T-cell (primary cell): ENCODE measurements at regions not wholly inside any gene's neighbourhood (a gene's known extent, or its start where the extent isn't known, plus 50 kb on each side); places are given as distances from the start of the nearest gene placed in this dataset.

Source experiments
- ATAC-seq, 4 experiments: fragments of 200-7000 bp in 3 of 4; fragments of 150-1000 bp in 1 of 4; cut with Tn5 transposase; replicated peaks in 1 of 4; 1 replicate in 3 of 4; 2 replicates in 1 of 4; pipeline ENCODE4 v1.10.0; 2021; ENCODE audit warnings: moderate library complexity in 3 of 4, mild to moderate bottlenecking in 2 of 4, moderate number of reproducible peaks in 1 of 4
- CTCF ChIA-PET, 2 donors: fragments of 300-600 bp; sonication (Branson Sonifier 250); formaldehyde crosslinking; loops; one replicate each; lab custom pipeline; 2022; ENCODE audit warnings: antibody characterized with exemption in 2 of 2; lab: Charles Lee
- POLR2A ChIA-PET, 2 donors: fragments of 300-600 bp; sonication (Branson Sonifier 250); formaldehyde crosslinking; loops; one replicate each; lab custom pipeline; 2022; ENCODE audit warnings: antibody characterized with exemption in 2 of 2; lab: Charles Lee
- DNase-seq, 35 experiments: peaks; one replicate each; pipeline versions ENCODE4 v3.0.0 to v3.0.0-alpha.2; 2013 to 2023
- H3K27ac ChIP-seq: one replicate; pipeline ENCODE4 v1.5.1; 2013; ENCODE audit warnings: low read length
- H3K27me3 ChIP-seq, 2 experiments: replicated peaks in 1 of 2; 1 replicate in 1 of 2; 2 replicates in 1 of 2; pipeline versions ENCODE4 v1.6.1 to v1.7.0; 2013; ENCODE audit warnings: low read length in 1 of 2, mixed read lengths in 1 of 2; ENCODE audit not compliant: control insufficient read depth in 2 of 2, insufficient read depth in 2 of 2; ENCODE audit errors: extremely low read depth in 1 of 2
- H3K36me3 ChIP-seq, 2 donors: 1 replicate in 1 of 2; 2 replicates in 1 of 2; pipeline versions ENCODE4 v1.6.1 to v1.7.0; 2013; ENCODE audit warnings: low read length in 1 of 2; ENCODE audit not compliant: control insufficient read depth in 2 of 2, insufficient read depth in 1 of 2; ENCODE audit errors: extremely low read depth in 1 of 2
- H3K4me1 ChIP-seq, 2 experiments: 1 replicate in 1 of 2; 2 replicates in 1 of 2; pipeline versions ENCODE4 v1.6.1 to v1.7.0; 2013; ENCODE audit warnings: low read length in 2 of 2, mixed read lengths in 1 of 2; ENCODE audit not compliant: insufficient read depth in 2 of 2, control insufficient read depth in 1 of 2; ENCODE audit errors: extremely low read depth in 1 of 2
- H3K4me3 ChIP-seq, 2 donors: 1 replicate in 1 of 2; 2 replicates in 1 of 2; pipeline versions ENCODE4 v1.5.1 to v1.7.0; 2013; ENCODE audit warnings: mild to moderate bottlenecking in 2 of 2, low read length in 1 of 2, moderate library complexity in 1 of 2; ENCODE audit not compliant: control insufficient read depth in 1 of 2; ENCODE audit errors: extremely low read depth in 1 of 2
- H3K9me3 ChIP-seq: 2 replicates; pipeline ENCODE4 v1.7.0; 2013
- H3K27ac Mint-ChIP-seq, 2 donors: one replicate each; pipeline ENCODE4 v1.8.0; 2020 to 2021; ENCODE audit warnings: mild to moderate bottlenecking in 2 of 2, mixed read lengths in 2 of 2
- H3K27me3 Mint-ChIP-seq, 2 donors: one replicate each; pipeline ENCODE4 v1.8.0; 2021 to 2022; ENCODE audit warnings: mixed read lengths in 2 of 2
- H3K36me3 Mint-ChIP-seq: one replicate; pipeline ENCODE4 v1.8.0; 2021; ENCODE audit warnings: mixed read lengths
- H3K4me1 Mint-ChIP-seq, 3 donors: one replicate each; pipeline ENCODE4 v1.8.0; 2020 to 2022; ENCODE audit warnings: mixed read lengths in 3 of 3, mild to moderate bottlenecking in 1 of 3
- H3K4me3 Mint-ChIP-seq, 3 donors: one replicate each; pipeline ENCODE4 v1.8.0; 2020 to 2022; ENCODE audit warnings: mild to moderate bottlenecking in 3 of 3, mixed read lengths in 3 of 3, moderate library complexity in 3 of 3
- H3K9me3 Mint-ChIP-seq, 3 donors: one replicate each; pipeline ENCODE4 v1.8.0; 2020 to 2022; ENCODE audit warnings: mixed read lengths in 3 of 3
- WGBS: methylation state at CpG from one replicate; pipeline ENCODE4 v1.1.5; 2013; ENCODE audit warnings: missing lambda C conversion rate; ENCODE audit not compliant: insufficient coverage; 5-methylcytosine and 5-hydroxymethylcytosine counted together

DNA sequence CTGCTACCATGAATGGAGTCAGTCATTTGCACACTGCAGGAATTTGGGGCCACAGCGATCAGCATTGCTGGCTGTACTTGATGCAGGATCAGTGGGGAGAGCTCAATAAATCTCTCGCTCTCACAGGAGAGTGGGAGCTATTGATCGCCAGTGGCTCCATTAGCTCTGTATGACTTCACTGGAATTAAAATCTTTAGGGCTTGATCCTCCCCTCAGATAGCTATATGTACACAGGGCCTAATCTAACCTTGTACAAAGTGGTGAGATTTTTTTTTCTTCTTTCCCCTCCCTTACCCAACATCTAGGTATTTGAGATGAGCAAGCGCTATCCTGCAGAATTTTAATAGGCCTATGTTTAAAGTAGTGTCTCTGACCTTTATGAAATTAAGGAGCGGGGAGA, 84.9 kb downstream of the IZUMO3 start:
- no peaks in the 10 kb centered on the region for H3K27me3 ChIP-seq
- no CpG with 5 or more reads among the region's 5 CpGs for WGBS
- ATAC-seq (no peak), DNase-seq (no peak)
- no peaks in the 10 kb centered on the region for H3K36me3 ChIP-seq
- H3K4me1 ChIP-seq = no peaks in the 10 kb centered on the region
- ChIA-PET POLR2A (no interaction called here), CTCF (no interaction called here)
- H3K27ac ChIP-seq = no peak overlapping the region
- no peaks in the 10 kb centered on the region for H3K27me3 Mint-ChIP-seq
- peaks cover 11 to 29% (median 23%) of the 10 kb centered on the region in 3 donors for H3K9me3 Mint-ChIP-seq
- no peak overlapping the region for H3K4me3 Mint-ChIP-seq
- H3K9me3 ChIP-seq = no peaks in the 10 kb centered on the region
- no peak overlapping the region for H3K4me3 ChIP-seq
- H3K4me1 Mint-ChIP-seq = no peaks in the 10 kb centered on the region
- H3K36me3 Mint-ChIP-seq = no peaks in the 10 kb centered on the region
- H3K27ac Mint-ChIP-seq = no peak overlapping the region

DNA sequence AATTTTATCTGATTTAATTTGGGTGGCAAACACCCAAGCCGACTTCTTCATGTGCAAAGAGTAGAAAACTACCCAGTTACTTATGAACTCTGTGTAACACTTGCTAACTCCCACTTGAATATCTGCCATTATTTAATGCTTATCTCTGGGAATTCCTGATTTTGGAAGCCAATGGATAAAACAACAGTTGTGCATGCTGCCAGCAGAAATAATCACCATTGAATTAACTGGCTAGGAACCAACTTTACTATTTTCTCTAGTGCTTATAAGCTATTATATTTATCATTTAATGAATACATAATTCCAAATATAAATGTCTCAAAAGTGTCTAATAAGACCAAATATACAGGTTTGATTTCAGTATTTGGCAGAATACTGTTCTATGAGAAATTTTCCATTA, 85.7 kb downstream of the IZUMO3 start:
- no peak overlapping the region for H3K27ac Mint-ChIP-seq
- Histone ChIP-seq H3K27me3 (no peaks in the 10 kb centered on the region), H3K27ac (no peak overlapping the region), H3K4me3 (no peak overlapping the region), H3K9me3 (no peaks in the 10 kb centered on the region), H3K36me3 (no peaks in the 10 kb centered on the region), H3K4me1 (no peaks in the 10 kb centered on the region)
- ChIA-PET POLR2A (no interaction called here), CTCF (no interaction called here)
- ATAC-seq (no peak), DNase-seq (no peak)
- peaks cover 9 to 28% (median 20%) of the 10 kb centered on the region in 3 donors for H3K9me3 Mint-ChIP-seq
- H3K4me1 Mint-ChIP-seq = no peaks in the 10 kb centered on the region
- H3K4me3 Mint-ChIP-seq = no peak overlapping the region
- WGBS = 88% methylated on average over 1 of the region's 1 CpG
- no peaks in the 10 kb centered on the region for H3K27me3 Mint-ChIP-seq
- no peaks in the 10 kb centered on the region for H3K36me3 Mint-ChIP-seq

- Mint-ChIP-seq H3K4me3 (no peak overlapping the region), H3K4me1 (no peaks in the 10 kb centered on the region), H3K27me3 (no peaks in the 10 kb centered on the region), H3K9me3 (peaks cover 0 to 28% (median 13%) of the 10 kb centered on the region in 3 donors), H3K27ac (no peak overlapping the region), H3K36me3 (no peaks in the 10 kb centered on the region)
- H3K36me3 ChIP-seq = no peaks in the 10 kb centered on the region
- WGBS = no CpG with 5 or more reads among the region's 2 CpGs
- DNase-seq (no peak), ATAC-seq (no peak)
- ChIA-PET POLR2A (no interaction called here), CTCF (no interaction called here)
- no peaks in the 10 kb centered on the region for H3K27me3 ChIP-seq
- no peak overlapping the region for H3K27ac ChIP-seq
- no peak overlapping the region for H3K4me3 ChIP-seq
- no peaks in the 10 kb centered on the region for H3K9me3 ChIP-seq
- no peaks in the 10 kb centered on the region for H3K4me1 ChIP-seq
These were observed 94.4 kb downstream of the IZUMO3 start for GRCh38 chr9:24451346-24451745.

DNA sequence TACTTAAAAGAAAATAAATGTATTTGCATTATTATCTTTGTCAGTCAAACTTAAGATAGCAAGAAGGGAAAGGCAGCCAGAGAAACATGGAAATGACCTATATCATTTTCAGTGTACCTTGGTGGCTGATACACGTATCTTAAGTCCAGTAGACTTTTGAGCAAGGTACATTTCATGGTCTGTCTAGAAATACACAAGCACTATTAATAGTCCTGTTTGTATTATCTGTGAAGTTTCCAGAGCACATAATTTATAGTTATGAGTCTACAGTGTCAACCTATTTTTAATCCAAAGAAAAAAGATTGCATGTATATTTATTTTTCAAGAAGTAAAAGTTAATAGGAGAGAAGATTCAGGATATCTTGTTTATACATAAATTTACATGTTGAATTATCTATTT, 95.7 kb downstream of the IZUMO3 start:
- POLR2A ChIA-PET = no interaction called here
- H3K4me1 ChIP-seq = no peaks in the 10 kb centered on the region
- peaks cover 0 to 38% (median 22%) of the 10 kb centered on the region in 3 donors for H3K9me3 Mint-ChIP-seq
- H3K27ac Mint-ChIP-seq = no peak overlapping the region
- ATAC-seq (no peak), DNase-seq (no peak)
- H3K9me3 ChIP-seq = peaks cover 2% of the 10 kb centered on the region
- H3K4me3 ChIP-seq = no peak overlapping the region
- H3K27me3 Mint-ChIP-seq = no peaks in the 10 kb centered on the region
- no peak overlapping the region for H3K27ac ChIP-seq
- no CpG with 5 or more reads among the region's 1 CpG for whole genome bisulfite sequencing
- H3K4me1 Mint-ChIP-seq = no peaks in the 10 kb centered on the region
- no peaks in the 10 kb centered on the region for H3K27me3 ChIP-seq
- H3K36me3 ChIP-seq = no peaks in the 10 kb centered on the region
- H3K4me3 Mint-ChIP-seq = no peak overlapping the region
- H3K36me3 Mint-ChIP-seq = no peaks in the 10 kb centered on the region
- CTCF ChIA-PET = no interaction called here

DNA sequence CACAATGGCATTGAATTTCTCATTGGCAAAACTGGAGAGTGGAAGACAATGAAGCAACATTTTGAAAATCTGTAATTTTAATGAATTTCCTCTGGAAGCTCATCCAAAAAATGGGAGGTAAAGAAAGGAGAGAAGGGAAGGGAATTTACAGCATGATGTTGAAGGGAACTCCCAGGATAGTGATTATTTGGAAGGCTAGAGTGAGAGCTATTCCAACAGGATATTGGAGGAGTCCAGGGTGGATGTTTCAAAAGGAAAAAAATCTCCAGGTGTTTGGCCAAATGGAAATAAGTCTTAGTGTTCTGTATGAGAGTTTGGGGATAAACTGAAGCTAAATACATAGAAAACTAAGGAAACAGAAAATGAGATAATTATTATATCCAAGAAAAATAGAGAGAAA, 106.2 kb downstream of the IZUMO3 start:
- H3K4me3 ChIP-seq = no peak overlapping the region
- ATAC-seq (no peak), DNase-seq (no peak)
- Mint-ChIP-seq H3K9me3 (peaks cover 16 to 34% (median 31%) of the 10 kb centered on the region in 3 donors), H3K36me3 (no peaks in the 10 kb centered on the region), H3K27me3 (no peaks in the 10 kb centered on the region), H3K27ac (no peak overlapping the region), H3K4me1 (no peaks in the 10 kb centered on the region), H3K4me3 (no peak overlapping the region)
- ChIA-PET POLR2A (no interaction called here), CTCF (no interaction called here)
- no peaks in the 10 kb centered on the region for H3K27me3 ChIP-seq
- peaks cover 3% of the 10 kb centered on the region for H3K9me3 ChIP-seq
- no peak overlapping the region for H3K27ac ChIP-seq
- no peaks in the 10 kb centered on the region for H3K4me1 ChIP-seq
- H3K36me3 ChIP-seq = no peaks in the 10 kb centered on the region

DNA sequence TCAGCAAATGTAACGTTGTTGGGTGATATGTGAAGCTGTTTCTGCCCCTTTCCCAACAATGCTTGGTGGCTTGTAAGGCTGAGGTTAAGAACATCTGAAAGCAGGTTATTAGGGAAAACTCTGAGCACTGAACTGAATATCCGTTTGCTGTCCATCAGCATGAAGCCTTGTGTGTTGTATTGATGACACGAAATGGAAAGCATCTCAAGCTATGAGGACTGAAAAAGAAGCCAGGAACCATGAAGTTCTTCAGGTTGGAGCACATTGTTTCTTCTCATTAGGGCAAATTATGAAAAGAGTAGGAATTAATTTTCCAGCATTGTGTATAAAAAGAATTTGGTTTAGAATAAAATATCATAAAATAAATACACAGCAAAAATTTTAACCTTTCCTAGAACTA, 106.8 kb downstream of the IZUMO3 start:
- Histone ChIP-seq H3K9me3 (peaks cover 3% of the 10 kb centered on the region), H3K4me1 (no peaks in the 10 kb centered on the region), H3K27me3 (no peaks in the 10 kb centered on the region), H3K4me3 (no peak overlapping the region), H3K36me3 (no peaks in the 10 kb centered on the region), H3K27ac (no peak overlapping the region)
- Mint-ChIP-seq H3K4me1 (no peaks in the 10 kb centered on the region), H3K9me3 (peaks cover 12 to 35% (median 27%) of the 10 kb centered on the region in 3 donors), H3K36me3 (no peaks in the 10 kb centered on the region), H3K4me3 (no peak overlapping the region), H3K27me3 (no peaks in the 10 kb centered on the region), H3K27ac (no peak overlapping the region)
- CTCF ChIA-PET = no interaction called here
- no peak for ATAC-seq
- POLR2A ChIA-PET = no interaction called here
- WGBS = 52% methylated on average over 3 of the region's 3 CpGs
- DNase-seq = no peak

DNA sequence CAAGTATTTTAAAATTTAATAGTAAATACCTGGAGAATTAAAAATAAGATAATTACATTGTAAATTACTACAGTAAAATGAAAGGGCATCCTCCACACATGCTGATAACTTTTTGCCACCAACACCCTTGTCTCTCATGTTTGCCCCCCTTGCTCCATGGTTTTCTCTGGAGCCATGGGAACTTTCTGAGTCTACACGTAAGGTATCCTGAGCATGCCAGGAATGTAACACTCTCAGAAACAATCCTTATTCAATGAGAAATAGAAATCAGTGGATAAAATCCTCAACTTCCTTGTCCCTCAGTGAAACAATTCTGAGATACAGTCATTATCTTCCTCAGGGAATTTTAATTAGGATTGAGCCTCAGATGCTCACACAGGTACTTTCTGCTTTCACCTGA, 108.9 kb downstream of the IZUMO3 start:
- Mint-ChIP-seq H3K36me3 (no peaks in the 10 kb centered on the region), H3K27ac (no peak overlapping the region), H3K27me3 (no peaks in the 10 kb centered on the region), H3K9me3 (peaks cover 13 to 27% (median 21%) of the 10 kb centered on the region in 3 donors), H3K4me3 (no peak overlapping the region), H3K4me1 (no peaks in the 10 kb centered on the region)
- ATAC-seq (no peak), DNase-seq (no peak)
- Histone ChIP-seq H3K4me3 (no peak overlapping the region), H3K4me1 (no peaks in the 10 kb centered on the region), H3K27me3 (no peaks in the 10 kb centered on the region), H3K36me3 (no peaks in the 10 kb centered on the region), H3K9me3 (peaks cover 3% of the 10 kb centered on the region), H3K27ac (no peak overlapping the region)
- ChIA-PET CTCF (no interaction called here), POLR2A (no interaction called here)
- no CpG with 5 or more reads among the region's 1 CpG for WGBS
